Mucosa of descending colon (tissue), 3 donors: ENCODE measurements at regions not wholly inside any gene's neighbourhood (a gene's known extent, or its start where the extent isn't known, plus 50 kb on each side); places are given as distances from the start of the nearest gene placed in this dataset.
"Not testable (repeated sequence)": the region's sequence is repeated elsewhere in the genome, so short reads cannot be mapped to it uniquely, and the experiment has no call there.

Experiments
- ATAC-seq: fragments of 200-7000 bp; cut with Tn5 transposase; one replicate; pipeline ENCODE4 v1.9.1; 2020; ENCODE audit warnings: mild to moderate bottlenecking, moderate library complexity
- DNase-seq, 3 donors: peaks; one replicate each; pipeline ENCODE4 v3.0.0-alpha.2; 2020
- H3K36me3 ChIP-seq: fragments of 200-600 bp; one replicate; pipeline ENCODE4 v1.8.0; 2021; ENCODE audit warnings: low read depth, mild to moderate bottlenecking
- H3K4me1 ChIP-seq: fragments of 200-600 bp; one replicate; pipeline ENCODE4 v1.8.0; 2021; ENCODE audit warnings: low read depth, mild to moderate bottlenecking
- H3K4me3 ChIP-seq: fragments of 200-600 bp; one replicate; pipeline ENCODE4 v1.8.0; 2021; ENCODE audit warnings: mild to moderate bottlenecking
- H3K9me3 ChIP-seq: fragments of 200-600 bp; one replicate; pipeline ENCODE4 v1.8.0; 2021; ENCODE audit warnings: mild to moderate bottlenecking
- CTCF ChIP-seq: fragments of 200-600 bp; IDR thresholded peaks from one replicate; pipeline ENCODE4 v1.8.0; 2022; ENCODE audit warnings: antibody characterized with exemption, mild to moderate bottlenecking
- intact Hi-C, 2 donors: fragments of 100-400 bp; cut with DNase I in 1 of 2; cut with micrococcal nuclease in 1 of 2; formaldehyde crosslinking; loops; one replicate each; pipeline versions ENCODE4 v1.11.0 to v1.11.1; 2022; cut with DNase I, micrococcal nuclease
- donor health status: DM: no; HTN: no; CAD: no; lungs with moderate emphysema.
- donor health status: DM: no; HTN: no; CAD: no.
- donor health status: DM: no; HTN: yes; CAD: no.

GRCh38 chr13:59398127-59398526, 765.6 kb downstream of the DIAPH3 start:
- Histone ChIP-seq H3K9me3 (no peaks in the 10 kb centered on the region), H3K4me1 (no peaks in the 10 kb centered on the region), H3K36me3 (no peaks in the 10 kb centered on the region), H3K4me3 (no peak overlapping the region)
- intact Hi-C loops: loop anchor here (10.0 kb wide), 2 partner anchors 267 to 507 kb away; no protein-coding TSS in a partner anchor
- no peak for DNase-seq
- TF ChIP-seq CTCF: no peak
- ATAC-seq: no peak

- ATAC-seq (no peak), DNase-seq (no peak)
- Histone ChIP-seq H3K4me3 (no peak overlapping the region), H3K4me1 (no peaks in the 10 kb centered on the region), H3K36me3 (no peaks in the 10 kb centered on the region), H3K9me3 (no peaks in the 10 kb centered on the region)
- no peak for TF ChIP-seq CTCF
- intact Hi-C loops: loop anchor here (10.0 kb wide), 2 partner anchors 266 to 506 kb away; no protein-coding TSS in a partner anchor
Measured at GRCh38 chr13:59398661-59399060, 765.1 kb downstream of the DIAPH3 start.

- Histone ChIP-seq H3K4me1 (no peaks in the 10 kb centered on the region), H3K36me3 (no peaks in the 10 kb centered on the region), H3K4me3 (no peak overlapping the region), H3K9me3 (no peaks in the 10 kb centered on the region)
- DNase-seq (no peak), ATAC-seq (no peak)
- TF ChIP-seq CTCF: no peak
- intact Hi-C loops: loop anchor here (10.0 kb wide), 2 partner anchors 265 to 505 kb away; no protein-coding TSS in a partner anchor
Measured at GRCh38 chr13:59399513-59399912, 764.2 kb downstream of the DIAPH3 start.

GRCh38 chr13:59404331-59404730, 759.4 kb downstream of the DIAPH3 start:
- intact Hi-C loops: no loop called here
- TF ChIP-seq CTCF: no peak
- no peaks in the 10 kb centered on the region for H3K36me3 ChIP-seq
- ATAC-seq (no peak), DNase-seq (no peak)
- H3K4me3 ChIP-seq: no peak overlapping the region
- H3K9me3 ChIP-seq: no peaks in the 10 kb centered on the region
- H3K4me1 ChIP-seq: no peaks in the 10 kb centered on the region

GRCh38 chr13:59407251-59407650, 756.5 kb downstream of the DIAPH3 start:
- intact Hi-C loops, H3K4me1 ChIP-seq, DNase-seq, H3K9me3 ChIP-seq, ATAC-seq, H3K4me3 ChIP-seq, H3K36me3 ChIP-seq: not testable (repeated sequence)

GRCh38 chr13:59408738-59409137, 755.0 kb downstream of the DIAPH3 start:
- H3K9me3 ChIP-seq: no peaks in the 10 kb centered on the region
- TF ChIP-seq CTCF: no peak
- DNase-seq (no peak), ATAC-seq (no peak)
- intact Hi-C loops: no loop called here
- no peaks in the 10 kb centered on the region for H3K4me1 ChIP-seq
- H3K36me3 ChIP-seq: no peaks in the 10 kb centered on the region
- H3K4me3 ChIP-seq: no peak overlapping the region
